Left ventricle myocardium inferior (tissue), 1 donor: ENCODE measurements at regions not wholly inside any gene's neighbourhood (a gene's known extent, or its start where the extent isn't known, plus 50 kb on each side); places are given as distances from the start of the nearest gene placed in this dataset.

Experiments used
- DNase-seq: peaks from one replicate; pipeline ENCODE4 v3.0.0-alpha.2; 2020
- H3K27ac ChIP-seq: fragments of 200-600 bp; replicated peaks from 2 replicates; pipeline ENCODE4 v1.8.0; 2021
- H3K27me3 ChIP-seq: fragments of 200-600 bp; 2 replicates; pipeline ENCODE4 v1.8.0; 2021; ENCODE audit warnings: low read depth
- H3K36me3 ChIP-seq: fragments of 200-600 bp; 2 replicates; pipeline ENCODE4 v1.8.0; 2021
- H3K4me1 ChIP-seq: fragments of 200-600 bp; 2 replicates; pipeline ENCODE4 v1.8.0; 2021
- H3K4me3 ChIP-seq: fragments of 200-600 bp; 2 replicates; pipeline ENCODE4 v1.8.0; 2021; ENCODE audit warnings: mild to moderate bottlenecking, moderate library complexity
- H3K9me3 ChIP-seq: fragments of 200-600 bp; replicated peaks from 2 replicates; pipeline ENCODE4 v1.8.0; 2021
- intact Hi-C: fragments of 100-400 bp; cut with micrococcal nuclease; formaldehyde crosslinking; loops from one replicate; pipeline ENCODE4 v1.11.0; 2022
- TF ChIP-seq, protein P1 (sequence below): fragments of 200-600 bp; IDR thresholded peaks from 2 replicates; pipeline ENCODE4 v1.8.0; 2021; ENCODE audit warnings: antibody characterized with exemption, mild to moderate bottlenecking, borderline replicate concordance
- donor health status: DM: no; HTN: yes; CAD: no; lungs with severe emphysema.

DNA sequence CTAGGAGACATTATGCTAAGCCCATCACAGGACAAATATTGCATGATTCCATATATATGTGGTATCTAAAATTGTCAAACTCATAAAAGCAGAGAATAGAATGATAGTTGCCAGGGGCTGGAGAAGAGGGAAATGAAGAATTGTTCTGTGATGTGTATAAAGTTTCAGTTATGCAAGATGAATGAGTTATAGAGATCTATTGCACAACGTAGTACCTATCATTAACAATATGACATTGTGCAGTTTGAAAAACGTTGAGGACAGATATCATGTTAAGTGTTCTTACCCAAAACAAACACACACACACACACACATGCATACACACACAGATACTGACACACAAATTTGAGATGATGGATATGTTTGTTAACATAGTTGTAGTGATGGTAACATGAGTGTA, 871.6 kb upstream of the GOT2 start:
- H3K36me3 ChIP-seq = no peaks in the 10 kb centered on the region
- intact Hi-C loops = no loop called here
- no peak overlapping the region for H3K27ac ChIP-seq
- no peak overlapping the region for H3K4me3 ChIP-seq
- TF ChIP-seq, protein P1, sequence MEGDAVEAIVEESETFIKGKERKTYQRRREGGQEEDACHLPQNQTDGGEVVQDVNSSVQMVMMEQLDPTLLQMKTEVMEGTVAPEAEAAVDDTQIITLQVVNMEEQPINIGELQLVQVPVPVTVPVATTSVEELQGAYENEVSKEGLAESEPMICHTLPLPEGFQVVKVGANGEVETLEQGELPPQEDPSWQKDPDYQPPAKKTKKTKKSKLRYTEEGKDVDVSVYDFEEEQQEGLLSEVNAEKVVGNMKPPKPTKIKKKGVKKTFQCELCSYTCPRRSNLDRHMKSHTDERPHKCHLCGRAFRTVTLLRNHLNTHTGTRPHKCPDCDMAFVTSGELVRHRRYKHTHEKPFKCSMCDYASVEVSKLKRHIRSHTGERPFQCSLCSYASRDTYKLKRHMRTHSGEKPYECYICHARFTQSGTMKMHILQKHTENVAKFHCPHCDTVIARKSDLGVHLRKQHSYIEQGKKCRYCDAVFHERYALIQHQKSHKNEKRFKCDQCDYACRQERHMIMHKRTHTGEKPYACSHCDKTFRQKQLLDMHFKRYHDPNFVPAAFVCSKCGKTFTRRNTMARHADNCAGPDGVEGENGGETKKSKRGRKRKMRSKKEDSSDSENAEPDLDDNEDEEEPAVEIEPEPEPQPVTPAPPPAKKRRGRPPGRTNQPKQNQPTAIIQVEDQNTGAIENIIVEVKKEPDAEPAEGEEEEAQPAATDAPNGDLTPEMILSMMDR = no peak
- no peak for DNase-seq
- no peaks in the 10 kb centered on the region for H3K9me3 ChIP-seq
- no peaks in the 10 kb centered on the region for H3K27me3 ChIP-seq
- H3K4me1 ChIP-seq = no peaks in the 10 kb centered on the region

DNA sequence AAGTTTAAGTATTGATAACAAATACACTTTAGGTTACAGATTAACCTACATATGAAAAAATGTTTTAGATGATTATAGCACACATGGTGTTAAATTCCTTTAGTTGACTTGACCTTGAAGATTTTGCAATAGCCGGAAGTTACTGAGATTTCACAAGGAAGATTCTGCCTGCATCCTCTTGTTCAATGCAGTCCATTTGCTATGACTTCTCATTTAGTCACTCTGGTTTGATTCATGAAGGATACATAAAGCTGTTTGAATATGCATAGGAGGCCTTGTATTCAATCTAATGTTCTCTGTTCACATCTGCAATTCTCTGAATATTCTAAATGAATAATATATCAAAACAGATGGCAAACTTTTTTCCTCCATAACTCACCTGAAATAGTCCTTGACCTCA, 870.2 kb upstream of the GOT2 start:
- no peak for DNase-seq
- no peak overlapping the region for H3K27ac ChIP-seq
- no peaks in the 10 kb centered on the region for H3K36me3 ChIP-seq
- intact Hi-C loops = no loop called here
- TF ChIP-seq, protein P1 = no peak
- no peaks in the 10 kb centered on the region for H3K4me1 ChIP-seq
- H3K27me3 ChIP-seq = no peaks in the 10 kb centered on the region
- H3K4me3 ChIP-seq = no peak overlapping the region
- H3K9me3 ChIP-seq = no peaks in the 10 kb centered on the region

DNA sequence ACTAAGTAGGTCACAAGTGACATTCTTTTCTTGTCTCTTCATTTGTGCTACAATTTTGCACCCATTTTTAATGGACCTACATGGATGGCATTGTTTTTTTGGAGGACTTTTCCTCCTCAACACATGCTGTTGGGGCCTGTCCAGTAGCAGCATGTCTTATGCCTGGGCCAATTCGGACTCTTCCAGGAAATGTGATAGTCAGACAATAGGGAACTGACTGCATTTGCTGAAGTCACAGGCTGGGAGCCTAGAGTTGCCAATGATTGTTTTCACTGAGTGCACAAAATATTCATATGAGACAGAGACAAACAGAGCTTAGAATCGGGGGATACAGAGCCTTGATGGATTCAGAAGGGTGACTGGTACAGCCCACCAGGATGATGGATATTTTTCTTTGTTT, 867.3 kb upstream of the GOT2 start:
- no peaks in the 10 kb centered on the region for H3K27me3 ChIP-seq
- no peak overlapping the region for H3K4me3 ChIP-seq
- intact Hi-C loops = no loop called here
- H3K36me3 ChIP-seq = no peaks in the 10 kb centered on the region
- TF ChIP-seq, protein P1 = no peak
- no peak for DNase-seq
- no peaks in the 10 kb centered on the region for H3K9me3 ChIP-seq
- no peaks in the 10 kb centered on the region for H3K4me1 ChIP-seq
- H3K27ac ChIP-seq = no peak overlapping the region

DNA sequence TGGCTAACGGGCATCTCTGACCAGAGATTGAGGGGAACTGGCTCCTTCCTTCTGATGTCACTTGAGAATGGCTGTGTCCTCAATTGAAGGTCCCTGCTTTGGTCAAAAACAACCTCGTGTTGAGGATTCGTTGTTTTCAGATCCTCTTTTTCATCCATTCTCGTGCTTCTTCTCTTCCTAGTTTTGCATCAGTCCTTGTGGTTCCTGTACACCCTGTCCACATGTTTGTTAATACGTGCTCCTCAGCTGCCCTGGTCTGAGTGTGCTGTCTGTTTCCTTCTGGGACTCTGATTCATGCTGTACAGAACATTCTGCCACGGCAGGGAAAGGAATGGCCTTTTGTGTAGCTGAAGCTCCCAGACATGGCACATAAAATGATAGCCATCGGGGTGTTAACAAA, 863.2 kb upstream of the GOT2 start:
- Histone ChIP-seq H3K36me3 (no peaks in the 10 kb centered on the region), H3K27ac (no peak overlapping the region), H3K4me1 (no peaks in the 10 kb centered on the region), H3K27me3 (no peaks in the 10 kb centered on the region), H3K9me3 (no peaks in the 10 kb centered on the region), H3K4me3 (no peak overlapping the region)
- no peak for DNase-seq
- intact Hi-C loops = no loop called here
- TF ChIP-seq, protein P1 = no peak

GRCh38 chr16:59596693-59597092, 862.6 kb upstream of the GOT2 start:
- DNase-seq = no peak
- H3K36me3 ChIP-seq = no peaks in the 10 kb centered on the region
- intact Hi-C loops = no loop called here
- no peak overlapping the region for H3K4me3 ChIP-seq
- no peaks in the 10 kb centered on the region for H3K4me1 ChIP-seq
- no peak overlapping the region for H3K27ac ChIP-seq
- no peaks in the 10 kb centered on the region for H3K27me3 ChIP-seq
- TF ChIP-seq, protein P1 = no peak
- H3K9me3 ChIP-seq = no peaks in the 10 kb centered on the region

DNA sequence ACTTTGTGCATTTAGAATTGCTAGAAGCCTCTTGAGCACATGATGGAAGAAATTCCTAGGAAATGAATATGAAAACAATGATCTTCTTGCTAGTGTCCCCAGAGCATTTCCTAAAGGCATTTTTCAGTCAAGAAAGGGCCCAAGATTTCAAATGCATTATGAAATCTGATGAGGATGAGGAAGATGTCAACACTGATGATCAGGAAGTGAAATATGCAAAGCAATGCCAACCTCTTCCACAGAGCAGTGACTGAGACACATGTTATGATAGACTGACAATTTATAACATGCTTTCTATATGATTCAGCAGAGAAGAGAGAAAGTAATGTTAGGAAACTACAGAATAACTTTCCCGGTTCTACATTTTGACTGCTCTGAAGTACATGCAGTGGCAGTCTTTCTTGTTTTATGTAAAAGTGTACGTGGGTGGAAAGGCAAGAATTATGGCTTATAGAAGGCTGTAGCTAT, 859.1 kb upstream of the GOT2 start:
- Histone ChIP-seq H3K9me3 (no peaks in the 10 kb centered on the region), H3K36me3 (no peaks in the 10 kb centered on the region), H3K27ac (no peak overlapping the region), H3K4me1 (no peaks in the 10 kb centered on the region), H3K27me3 (no peaks in the 10 kb centered on the region), H3K4me3 (no peak overlapping the region)
- TF ChIP-seq, protein P1 = no peak
- DNase-seq = no peak
- intact Hi-C loops = no loop called here
